GM18505 (cell line): ENCODE measurements at regions not wholly inside any gene's neighbourhood (a gene's known extent, or its start where the extent isn't known, plus 50 kb on each side); places are given as distances from the start of the nearest gene placed in this dataset.

Source experiments
- ATAC-seq: cut with Tn5 transposase; IDR thresholded peaks from one replicate; pipeline ENCODE4 v1.9.1; 2021; ENCODE audit not compliant: unreplicated experiment
- POLR2A ChIP-seq: IDR thresholded peaks from 4 replicates; pipeline ENCODE4 v1.6.1; 2011; ENCODE audit warnings: borderline replicate concordance; ENCODE audit not compliant: insufficient read depth, insufficient read length; ENCODE audit errors: extremely low read depth

DNA sequence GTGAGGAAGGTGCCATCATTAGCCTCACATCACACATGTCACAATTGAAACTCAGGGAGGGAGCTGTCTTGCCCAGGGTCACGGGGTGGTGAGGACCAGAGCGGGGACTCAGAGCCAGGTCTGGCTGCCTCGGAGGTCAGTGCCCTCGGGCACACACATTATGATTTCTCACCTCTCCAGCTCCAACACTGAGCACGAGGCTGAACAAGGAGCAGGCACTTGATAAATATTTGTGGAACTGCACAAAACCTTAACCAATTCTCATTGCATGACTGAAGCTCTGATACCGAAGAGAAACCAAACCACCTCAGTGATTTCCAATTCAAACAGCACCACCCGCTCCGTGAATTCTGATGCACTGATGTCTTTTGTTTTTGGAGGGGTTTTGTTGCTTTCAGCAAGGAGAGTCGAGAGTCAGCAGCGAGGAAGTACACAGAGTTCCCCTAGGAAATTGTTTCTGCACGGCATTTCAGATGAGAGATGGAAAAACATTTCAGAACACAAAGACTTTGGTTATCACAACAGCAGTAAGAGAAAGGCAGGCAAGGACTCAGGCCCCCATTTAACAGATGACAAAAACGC, 55.3 kb upstream of the ZMIZ1 start:
- no peak for ATAC-seq
- no peak for TF ChIP-seq POLR2A

DNA sequence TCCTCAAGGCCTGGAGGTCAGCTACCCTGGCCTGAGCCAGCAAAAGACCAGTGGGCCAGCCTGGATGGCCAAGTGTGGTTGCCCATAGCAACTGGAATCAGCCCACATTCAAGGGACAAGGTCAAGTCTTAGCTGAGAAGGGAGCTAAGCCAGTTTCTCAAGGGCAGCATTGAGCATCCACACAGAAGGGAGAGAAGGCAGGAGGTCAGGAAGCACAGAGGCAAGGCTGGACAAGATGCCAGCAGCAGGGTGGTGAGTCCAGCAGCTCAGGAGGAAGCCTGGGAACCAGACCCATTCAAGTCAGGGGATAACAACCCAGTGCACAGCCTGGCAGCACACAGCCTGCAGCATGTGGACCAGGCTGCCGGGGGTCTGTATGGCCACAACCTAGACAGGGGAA, 54.0 kb upstream of the ZMIZ1 start:
- no peak for TF ChIP-seq POLR2A
- ATAC-seq = no peak

DNA sequence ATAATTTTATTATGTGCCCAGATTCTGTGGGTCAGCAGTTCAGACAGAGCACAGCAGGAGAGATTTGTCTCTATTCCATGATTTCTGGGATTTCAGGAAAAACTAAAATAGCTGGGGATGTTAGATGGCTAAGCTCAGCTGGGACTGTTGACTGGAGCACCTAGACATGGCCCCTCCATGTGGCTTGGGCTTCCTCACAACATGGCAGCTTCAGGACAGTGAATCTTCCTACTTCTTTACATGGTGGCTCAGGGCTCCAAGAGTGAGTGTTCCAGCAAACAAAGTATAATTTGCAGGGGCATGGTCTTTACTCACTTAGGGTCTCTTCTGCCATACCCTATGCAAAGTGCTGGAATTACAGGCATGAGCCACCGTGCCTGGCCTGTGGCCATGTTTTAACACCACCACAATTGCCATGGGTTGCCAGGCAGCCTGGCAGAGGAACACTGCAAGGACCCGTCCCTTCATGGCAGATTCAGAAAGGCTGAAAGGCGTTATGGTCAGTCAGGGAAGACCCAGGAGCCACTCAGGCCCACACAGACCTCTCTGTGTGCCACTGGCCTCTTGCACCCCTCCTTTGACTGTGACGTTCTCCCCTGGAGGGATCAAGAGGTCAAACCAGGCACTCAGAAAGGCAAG, 50.8 kb upstream of the ZMIZ1 start:
- ATAC-seq = no peak

DNA sequence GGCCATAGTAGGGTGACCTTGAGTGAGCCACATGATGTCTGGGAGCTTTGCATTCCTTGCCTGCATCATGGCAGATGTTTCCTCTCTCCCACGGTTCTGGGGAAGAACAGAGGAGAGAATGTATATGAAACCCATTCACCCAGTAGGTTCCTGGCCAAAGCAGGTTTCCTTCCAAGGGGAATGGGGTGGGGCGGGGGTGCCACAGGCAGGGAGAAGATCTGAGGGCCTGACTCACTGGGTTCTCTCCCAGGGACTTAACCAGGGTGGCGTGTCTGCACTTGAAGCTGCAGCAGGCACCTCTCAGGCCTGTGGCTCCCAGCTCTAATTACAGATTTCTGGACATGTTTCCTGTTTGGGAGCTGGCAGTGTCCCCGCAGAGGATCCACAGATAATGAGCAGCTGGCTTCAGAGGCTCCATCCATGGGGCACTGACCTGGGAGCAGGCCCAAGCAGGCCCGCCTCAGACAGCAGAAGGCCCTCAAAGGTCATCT, 50.2 kb upstream of the ZMIZ1 start:
- no peak for ATAC-seq

More for the DNA sequence above, 50.8 kb upstream of the ZMIZ1 start:
- TF ChIP-seq POLR2A = no peak

More for the DNA sequence above, 50.2 kb upstream of the ZMIZ1 start:
- no peak for TF ChIP-seq POLR2A
